CD4-positive, alpha-beta T cell treated with Interleukin-6 at 100 ng/mL for 8 hours (primary cell): ENCODE measurements at regions not wholly inside any gene's neighbourhood (a gene's known extent, or its start where the extent isn't known, plus 50 kb on each side); places are given as distances from the start of the nearest gene placed in this dataset.

Experiments used
- DNase-seq: peaks from one replicate; pipeline ENCODE4 v3.0.0-alpha.2; 2020; ENCODE audit warnings: mixed read lengths, low spot score

GRCh38 chr5:174235221-174236011 is 189.9 kb downstream of the NSG2 start:
- no peak for DNase-seq

GRCh38 chr5:174236070-174236469 is 190.6 kb downstream of the NSG2 start:
- no peak for DNase-seq

- no peak for DNase-seq
Measured at GRCh38 chr5:174239718-174240117, 194.2 kb downstream of the NSG2 start.

- DNase-seq = no peak
Measured at GRCh38 chr5:174242573-174242972, 197.1 kb downstream of the NSG2 start.

GRCh38 chr5:174243904-174244303 is 198.4 kb downstream of the NSG2 start:
- no peak for DNase-seq

GRCh38 chr5:174245516-174246075 is 200.1 kb downstream of the NSG2 start:
- no peak for DNase-seq

GRCh38 chr5:174246743-174247142 is 201.2 kb downstream of the NSG2 start:
- no peak for DNase-seq

GRCh38 chr5:174247301-174247700 is 201.8 kb downstream of the NSG2 start:
- DNase-seq = no peak

GRCh38 chr5:174251305-174252000 is 205.9 kb downstream of the NSG2 start:
- no peak for DNase-seq

- no peak for DNase-seq
Measured at GRCh38 chr5:174252121-174252520, 206.6 kb downstream of the NSG2 start.

- no peak for DNase-seq
Measured at GRCh38 chr5:174259696-174260420, 214.4 kb downstream of the NSG2 start.

GRCh38 chr5:174271316-174271715 is 225.8 kb downstream of the NSG2 start:
- no peak for DNase-seq

- DNase-seq = no peak
Measured at GRCh38 chr5:174272671-174273070, 227.2 kb downstream of the NSG2 start.

GRCh38 chr5:174273325-174273724 is 227.8 kb downstream of the NSG2 start:
- no peak for DNase-seq

GRCh38 chr5:174275959-174276358 is 230.5 kb downstream of the NSG2 start:
- no peak for DNase-seq

- DNase-seq = no peak
Measured at GRCh38 chr5:174281089-174281760, 235.7 kb downstream of the NSG2 start.

- no peak for DNase-seq
Measured at GRCh38 chr5:174281855-174282254, 236.3 kb downstream of the NSG2 start.

GRCh38 chr5:174282391-174282790 is 236.9 kb downstream of the NSG2 start:
- no peak for DNase-seq

GRCh38 chr5:174283211-174284005 is 237.9 kb downstream of the NSG2 start:
- DNase-seq = no peak

- DNase-seq = no peak
Measured at GRCh38 chr5:174284873-174285272, 239.4 kb downstream of the NSG2 start.

GRCh38 chr5:174287761-174288160 is 242.3 kb downstream of the NSG2 start:
- no peak for DNase-seq
